ENCODE measurements at regions not wholly inside any gene's neighbourhood (a gene's known extent, or its start where the extent isn't known, plus 50 kb on each side); places are given as distances from the start of the nearest gene placed in this dataset.

GRCh38 chr14:71487449-71487848, 444.8 kb upstream of the RGS6 start:
- TF ChIP-seq, protein P1, sequence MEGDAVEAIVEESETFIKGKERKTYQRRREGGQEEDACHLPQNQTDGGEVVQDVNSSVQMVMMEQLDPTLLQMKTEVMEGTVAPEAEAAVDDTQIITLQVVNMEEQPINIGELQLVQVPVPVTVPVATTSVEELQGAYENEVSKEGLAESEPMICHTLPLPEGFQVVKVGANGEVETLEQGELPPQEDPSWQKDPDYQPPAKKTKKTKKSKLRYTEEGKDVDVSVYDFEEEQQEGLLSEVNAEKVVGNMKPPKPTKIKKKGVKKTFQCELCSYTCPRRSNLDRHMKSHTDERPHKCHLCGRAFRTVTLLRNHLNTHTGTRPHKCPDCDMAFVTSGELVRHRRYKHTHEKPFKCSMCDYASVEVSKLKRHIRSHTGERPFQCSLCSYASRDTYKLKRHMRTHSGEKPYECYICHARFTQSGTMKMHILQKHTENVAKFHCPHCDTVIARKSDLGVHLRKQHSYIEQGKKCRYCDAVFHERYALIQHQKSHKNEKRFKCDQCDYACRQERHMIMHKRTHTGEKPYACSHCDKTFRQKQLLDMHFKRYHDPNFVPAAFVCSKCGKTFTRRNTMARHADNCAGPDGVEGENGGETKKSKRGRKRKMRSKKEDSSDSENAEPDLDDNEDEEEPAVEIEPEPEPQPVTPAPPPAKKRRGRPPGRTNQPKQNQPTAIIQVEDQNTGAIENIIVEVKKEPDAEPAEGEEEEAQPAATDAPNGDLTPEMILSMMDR (IDR thresholded peaks at IDR 0.05): no peak
- TF ChIP-seq POLR2A (IDR thresholded peaks at IDR 0.05): no peak

Data from body of pancreas (tissue), 4 donors.